ENCODE measurements at regions not wholly inside any gene's neighbourhood (a gene's known extent, or its start where the extent isn't known, plus 50 kb on each side); places are given as distances from the start of the nearest gene placed in this dataset.

DNA sequence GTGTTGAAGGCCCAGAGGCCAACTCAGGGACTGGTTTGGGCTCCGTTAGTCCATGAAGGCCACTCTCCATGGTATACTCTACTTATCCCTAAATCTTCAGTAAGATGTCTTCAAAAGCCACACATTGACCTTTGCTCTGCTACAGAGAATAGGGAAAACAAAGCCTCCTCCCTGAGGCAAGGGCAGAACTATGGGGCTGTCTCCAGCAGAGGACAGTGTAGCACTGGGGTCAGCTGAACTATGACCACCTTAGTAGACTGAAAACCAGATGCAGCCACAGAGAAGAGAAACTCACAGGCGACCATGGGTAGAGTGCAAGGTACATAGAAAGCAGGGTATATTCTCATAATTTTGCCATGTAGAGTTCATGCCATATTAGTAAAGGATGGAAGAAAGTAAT, 587.4 kb downstream of the LMO7 start:
- TF ChIP-seq, protein P1, sequence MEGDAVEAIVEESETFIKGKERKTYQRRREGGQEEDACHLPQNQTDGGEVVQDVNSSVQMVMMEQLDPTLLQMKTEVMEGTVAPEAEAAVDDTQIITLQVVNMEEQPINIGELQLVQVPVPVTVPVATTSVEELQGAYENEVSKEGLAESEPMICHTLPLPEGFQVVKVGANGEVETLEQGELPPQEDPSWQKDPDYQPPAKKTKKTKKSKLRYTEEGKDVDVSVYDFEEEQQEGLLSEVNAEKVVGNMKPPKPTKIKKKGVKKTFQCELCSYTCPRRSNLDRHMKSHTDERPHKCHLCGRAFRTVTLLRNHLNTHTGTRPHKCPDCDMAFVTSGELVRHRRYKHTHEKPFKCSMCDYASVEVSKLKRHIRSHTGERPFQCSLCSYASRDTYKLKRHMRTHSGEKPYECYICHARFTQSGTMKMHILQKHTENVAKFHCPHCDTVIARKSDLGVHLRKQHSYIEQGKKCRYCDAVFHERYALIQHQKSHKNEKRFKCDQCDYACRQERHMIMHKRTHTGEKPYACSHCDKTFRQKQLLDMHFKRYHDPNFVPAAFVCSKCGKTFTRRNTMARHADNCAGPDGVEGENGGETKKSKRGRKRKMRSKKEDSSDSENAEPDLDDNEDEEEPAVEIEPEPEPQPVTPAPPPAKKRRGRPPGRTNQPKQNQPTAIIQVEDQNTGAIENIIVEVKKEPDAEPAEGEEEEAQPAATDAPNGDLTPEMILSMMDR (conservative IDR thresholded peaks at IDR 0.05) = no peak
- H3K27ac ChIP-seq = no peak overlapping the region

DNA sequence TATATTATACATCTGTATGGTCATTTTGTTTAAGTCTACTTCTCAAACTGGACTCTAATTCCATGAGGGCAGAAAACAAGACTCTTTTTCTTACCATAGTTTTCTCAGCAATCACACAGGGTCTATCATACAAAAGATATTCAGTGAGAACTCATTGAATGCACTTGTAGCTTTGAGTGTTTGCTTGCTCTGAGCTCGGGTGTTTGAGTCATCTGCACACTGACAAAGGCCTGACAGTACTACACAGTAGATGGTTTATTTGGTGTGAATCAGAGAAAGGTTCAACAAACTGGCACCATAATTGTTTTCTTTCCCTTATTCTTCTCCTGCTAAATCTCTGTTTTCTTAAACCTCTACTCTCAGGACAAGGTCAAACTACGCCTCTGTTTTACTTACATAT, 586.4 kb downstream of the LMO7 start:
- TF ChIP-seq, protein P1 (conservative IDR thresholded peaks at IDR 0.05) = no peak
- no peak overlapping the region for H3K27ac ChIP-seq

DNA sequence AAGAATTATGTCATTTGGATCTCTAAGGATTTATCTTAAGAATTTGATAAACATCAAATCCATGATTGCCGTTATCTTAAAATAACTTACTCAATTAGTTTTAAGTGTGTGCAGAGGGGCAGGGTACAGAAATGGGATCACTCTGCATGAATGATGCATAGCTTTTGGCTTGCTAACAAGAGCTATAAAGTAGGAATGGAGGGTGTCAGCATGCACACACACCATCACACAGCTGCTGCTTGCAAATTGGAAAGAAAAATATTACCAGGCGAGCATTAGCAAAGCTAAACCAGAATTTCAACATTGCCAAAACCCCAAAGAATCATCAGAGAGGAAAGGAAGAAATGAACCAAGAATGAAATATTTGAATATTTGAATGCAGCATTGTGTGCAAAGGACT, 580.6 kb downstream of the LMO7 start:
- H3K27ac ChIP-seq = no peak overlapping the region

DNA sequence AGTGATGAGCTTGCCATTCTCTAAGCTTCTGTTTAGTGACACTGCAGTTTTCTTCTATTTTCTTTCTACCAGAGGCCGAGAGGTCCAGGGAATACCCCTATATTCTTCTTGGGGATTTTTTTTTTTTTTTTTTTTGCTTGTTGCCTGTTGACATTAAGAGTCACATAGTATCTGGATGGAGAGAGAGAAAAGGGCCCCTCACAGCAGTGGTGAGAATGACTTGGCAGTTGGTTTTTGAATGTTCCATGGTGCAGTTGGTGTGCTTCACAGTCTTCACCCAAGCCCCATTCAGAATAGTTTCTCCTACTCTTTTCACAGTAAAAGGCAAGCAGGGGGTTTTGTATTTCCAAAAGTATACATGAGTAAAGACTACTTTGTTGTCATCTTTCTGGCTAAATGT, 577.9 kb downstream of the LMO7 start:
- TF ChIP-seq, protein P1 (conservative IDR thresholded peaks at IDR 0.05) = no peak
- H3K27ac ChIP-seq = no peak overlapping the region

More for the DNA sequence above, 580.6 kb downstream of the LMO7 start:
- TF ChIP-seq, protein P1 (conservative IDR thresholded peaks at IDR 0.05) = no peak

DNA sequence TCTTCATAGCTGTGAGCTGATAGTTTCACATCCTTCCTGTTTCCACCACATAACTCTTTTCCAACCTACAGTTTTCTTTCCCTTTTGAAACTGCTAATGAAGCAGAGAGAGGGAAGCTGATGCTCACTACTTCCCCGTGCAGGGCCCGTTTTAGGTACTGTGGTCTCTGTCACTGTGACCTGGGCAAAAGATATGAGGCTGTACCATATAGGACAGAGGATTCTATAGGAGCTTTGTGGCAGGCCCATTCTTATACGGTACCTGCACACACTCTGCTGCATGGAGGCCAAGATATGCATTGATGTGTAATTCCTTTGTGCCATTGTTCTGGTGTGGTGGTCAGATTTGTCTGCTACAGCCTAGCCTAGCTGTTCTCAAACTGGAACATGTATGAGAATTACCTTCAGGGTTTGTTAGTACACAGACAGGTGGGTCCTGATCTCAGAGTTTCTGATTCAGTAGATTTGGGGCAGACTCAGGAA, 577.3 kb downstream of the LMO7 start:
- H3K27ac ChIP-seq = no peak overlapping the region
- TF ChIP-seq, protein P1 (conservative IDR thresholded peaks at IDR 0.05) = no peak

DNA sequence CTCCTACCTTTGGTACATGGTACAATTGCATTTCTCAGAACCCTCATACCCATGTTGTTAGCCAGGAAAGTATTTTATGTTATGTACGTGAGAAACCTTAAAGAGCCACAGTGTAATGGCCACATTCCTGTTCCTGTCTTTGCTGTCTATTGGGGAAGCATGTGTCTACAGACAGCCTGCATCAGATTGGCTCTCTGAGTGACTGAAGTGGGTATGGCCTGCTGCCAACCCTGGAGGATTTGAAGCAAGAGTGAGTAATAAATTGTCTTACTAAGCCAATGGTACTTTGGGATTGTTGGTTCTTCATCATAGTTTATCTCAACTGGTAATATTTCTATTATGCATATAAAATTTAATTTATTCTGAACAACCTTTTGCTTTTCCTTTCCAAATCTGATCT, 574.1 kb downstream of the LMO7 start:
- TF ChIP-seq, protein P1 (conservative IDR thresholded peaks at IDR 0.05) = no peak
- H3K27ac ChIP-seq = no peak overlapping the region

DNA sequence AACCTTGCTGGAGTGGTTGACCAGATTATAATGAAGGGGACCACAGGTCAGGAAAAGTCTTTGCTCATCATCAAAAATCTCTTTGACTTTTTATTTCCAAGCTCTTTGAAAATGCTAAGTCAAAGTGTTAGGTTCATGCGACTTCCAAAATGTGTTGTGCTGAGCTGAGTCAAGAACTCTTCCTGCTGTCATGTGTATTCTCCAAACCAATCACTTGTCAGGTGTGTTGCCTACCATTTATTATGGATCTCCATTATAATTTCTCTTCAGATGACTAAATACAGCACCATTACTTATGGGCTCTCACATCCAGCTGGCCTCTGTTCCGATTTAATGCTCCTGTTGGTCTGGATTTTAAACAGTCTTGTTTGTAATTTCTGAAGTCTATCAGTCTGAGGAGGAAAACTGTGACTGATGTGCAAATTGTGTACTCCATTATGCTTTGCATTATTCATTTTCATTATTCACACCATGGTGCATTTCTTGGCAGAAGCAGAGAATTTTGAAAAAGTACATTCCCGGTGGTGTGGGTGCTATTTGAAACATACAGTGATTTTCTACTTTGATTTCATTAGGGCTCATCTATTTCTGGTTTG, 562.5 kb downstream of the LMO7 start:
- no peak overlapping the region for H3K27ac ChIP-seq
- TF ChIP-seq, protein P1 (conservative IDR thresholded peaks at IDR 0.05) = no peak

All from VCaP (cell line).